GM18505 (cell line): ENCODE measurements at regions not wholly inside any gene's neighbourhood (a gene's known extent, or its start where the extent isn't known, plus 50 kb on each side); places are given as distances from the start of the nearest gene placed in this dataset.

Experiments used
- ATAC-seq: cut with Tn5 transposase; IDR thresholded peaks from one replicate; pipeline ENCODE4 v1.9.1; 2021; ENCODE audit not compliant: unreplicated experiment
- POLR2A ChIP-seq: IDR thresholded peaks from 4 replicates; pipeline ENCODE4 v1.6.1; 2011; ENCODE audit warnings: borderline replicate concordance; ENCODE audit not compliant: insufficient read depth, insufficient read length; ENCODE audit errors: extremely low read depth

- TF ChIP-seq POLR2A = no peak
- ATAC-seq = no peak
Measured at GRCh38 chr4:181946902-181947301, 296.3 kb upstream of the TENM3 start.

GRCh38 chr4:181948839-181949382 lies 294.3 kb upstream of the TENM3 start:
- ATAC-seq = no peak
- no peak for TF ChIP-seq POLR2A

GRCh38 chr4:181949704-181950312 lies 293.4 kb upstream of the TENM3 start:
- ATAC-seq = no peak
- no peak for TF ChIP-seq POLR2A

GRCh38 chr4:181950372-181951127 lies 292.7 kb upstream of the TENM3 start:
- TF ChIP-seq POLR2A = no peak
- no peak for ATAC-seq

- TF ChIP-seq POLR2A = no peak
- no peak for ATAC-seq
Measured at GRCh38 chr4:181951265-181951664, 291.9 kb upstream of the TENM3 start.

GRCh38 chr4:181952478-181952877 lies 290.7 kb upstream of the TENM3 start:
- ATAC-seq = no peak

GRCh38 chr4:181956512-181956911 lies 286.7 kb upstream of the TENM3 start:
- ATAC-seq = no peak
- TF ChIP-seq POLR2A = no peak

More at GRCh38 chr4:181952478-181952877, 290.7 kb upstream of the TENM3 start:
- TF ChIP-seq POLR2A = no peak

- TF ChIP-seq POLR2A = no peak
- no peak for ATAC-seq
Measured at GRCh38 chr4:181957088-181957487, 286.1 kb upstream of the TENM3 start.

GRCh38 chr4:181958446-181958845 lies 284.8 kb upstream of the TENM3 start:
- TF ChIP-seq POLR2A = no peak
- no peak for ATAC-seq

GRCh38 chr4:181959121-181959520 lies 284.1 kb upstream of the TENM3 start:
- no peak for ATAC-seq
- TF ChIP-seq POLR2A = no peak

GRCh38 chr4:181960384-181960783 lies 282.8 kb upstream of the TENM3 start:
- TF ChIP-seq POLR2A = no peak
- no peak for ATAC-seq

- TF ChIP-seq POLR2A = no peak
- no peak for ATAC-seq
Measured at GRCh38 chr4:181962321-181962720, 280.9 kb upstream of the TENM3 start.

GRCh38 chr4:181964731-181965130 lies 278.5 kb upstream of the TENM3 start:
- ATAC-seq = no peak
- no peak for TF ChIP-seq POLR2A

GRCh38 chr4:181966104-181966551 lies 277.1 kb upstream of the TENM3 start:
- ATAC-seq = no peak
- TF ChIP-seq POLR2A = no peak
